ENCODE measurements at regions not wholly inside any gene's neighbourhood (a gene's known extent, or its start where the extent isn't known, plus 50 kb on each side); places are given as distances from the start of the nearest gene placed in this dataset.

DNA sequence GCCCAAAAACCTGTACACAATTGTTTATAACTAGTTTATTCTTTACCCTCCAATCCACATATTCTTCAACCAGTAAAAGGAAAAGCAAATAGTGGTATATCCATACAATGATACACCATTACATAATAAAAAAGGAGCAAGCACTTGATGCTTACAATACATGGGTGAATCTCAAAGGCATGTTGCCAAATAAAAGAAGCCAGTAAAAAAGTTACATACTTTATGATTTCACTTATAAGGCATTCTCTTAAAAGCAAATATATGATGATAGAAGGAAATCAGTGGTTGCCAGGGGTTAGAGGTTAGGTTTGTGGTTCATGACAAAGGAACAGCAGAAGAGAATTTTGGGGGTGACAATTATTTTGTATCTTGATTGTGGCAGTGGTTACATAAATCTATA is 896.1 kb upstream of the LCORL start:
- no peak for DNase-seq (ENCODE audit: low spot score in 2 of 2)
- no peaks in the 10 kb centered on the region for H3K4me1 ChIP-seq
- H3K27ac ChIP-seq = no peak overlapping the region
- TF ChIP-seq, protein P1, sequence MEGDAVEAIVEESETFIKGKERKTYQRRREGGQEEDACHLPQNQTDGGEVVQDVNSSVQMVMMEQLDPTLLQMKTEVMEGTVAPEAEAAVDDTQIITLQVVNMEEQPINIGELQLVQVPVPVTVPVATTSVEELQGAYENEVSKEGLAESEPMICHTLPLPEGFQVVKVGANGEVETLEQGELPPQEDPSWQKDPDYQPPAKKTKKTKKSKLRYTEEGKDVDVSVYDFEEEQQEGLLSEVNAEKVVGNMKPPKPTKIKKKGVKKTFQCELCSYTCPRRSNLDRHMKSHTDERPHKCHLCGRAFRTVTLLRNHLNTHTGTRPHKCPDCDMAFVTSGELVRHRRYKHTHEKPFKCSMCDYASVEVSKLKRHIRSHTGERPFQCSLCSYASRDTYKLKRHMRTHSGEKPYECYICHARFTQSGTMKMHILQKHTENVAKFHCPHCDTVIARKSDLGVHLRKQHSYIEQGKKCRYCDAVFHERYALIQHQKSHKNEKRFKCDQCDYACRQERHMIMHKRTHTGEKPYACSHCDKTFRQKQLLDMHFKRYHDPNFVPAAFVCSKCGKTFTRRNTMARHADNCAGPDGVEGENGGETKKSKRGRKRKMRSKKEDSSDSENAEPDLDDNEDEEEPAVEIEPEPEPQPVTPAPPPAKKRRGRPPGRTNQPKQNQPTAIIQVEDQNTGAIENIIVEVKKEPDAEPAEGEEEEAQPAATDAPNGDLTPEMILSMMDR (IDR thresholded peaks at IDR 0.05) = no peak
- H3K9me3 ChIP-seq = no peaks in the 10 kb centered on the region
- H3K4me3 ChIP-seq = no peak overlapping the region
- H3K27me3 ChIP-seq = no peaks in the 10 kb centered on the region
- no peaks in the 10 kb centered on the region for H3K36me3 ChIP-seq
- intact Hi-C loops (cut with DNase I) = no loop called here

DNA sequence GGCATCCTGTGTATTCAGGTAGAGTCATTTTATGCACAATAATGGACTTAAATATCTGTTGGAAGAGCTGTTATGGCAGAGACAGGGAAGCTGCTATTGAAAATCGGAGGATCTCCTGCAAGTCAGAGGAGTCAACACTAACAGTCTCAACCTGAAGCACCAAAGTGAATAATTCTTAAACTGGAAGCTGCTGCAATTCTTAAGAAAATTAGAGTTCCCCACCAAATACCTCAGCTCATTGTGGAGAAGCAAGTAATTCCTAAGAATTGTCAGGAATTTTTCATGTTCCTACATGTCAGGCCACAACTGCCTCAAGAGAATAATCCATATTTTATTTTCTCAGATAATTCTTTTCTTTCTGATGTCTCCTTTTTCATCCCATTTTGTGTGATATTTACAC is 892.6 kb upstream of the LCORL start:
- Histone ChIP-seq H3K27ac (no peak overlapping the region), H3K27me3 (no peaks in the 10 kb centered on the region), H3K9me3 (no peaks in the 10 kb centered on the region), H3K4me1 (no peaks in the 10 kb centered on the region), H3K36me3 (no peaks in the 10 kb centered on the region), H3K4me3 (no peak overlapping the region)
- DNase-seq (ENCODE audit: low spot score in 2 of 2) = no peak
- TF ChIP-seq, protein P1 (IDR thresholded peaks at IDR 0.05) = no peak
- intact Hi-C loops (cut with DNase I) = no loop called here

DNA sequence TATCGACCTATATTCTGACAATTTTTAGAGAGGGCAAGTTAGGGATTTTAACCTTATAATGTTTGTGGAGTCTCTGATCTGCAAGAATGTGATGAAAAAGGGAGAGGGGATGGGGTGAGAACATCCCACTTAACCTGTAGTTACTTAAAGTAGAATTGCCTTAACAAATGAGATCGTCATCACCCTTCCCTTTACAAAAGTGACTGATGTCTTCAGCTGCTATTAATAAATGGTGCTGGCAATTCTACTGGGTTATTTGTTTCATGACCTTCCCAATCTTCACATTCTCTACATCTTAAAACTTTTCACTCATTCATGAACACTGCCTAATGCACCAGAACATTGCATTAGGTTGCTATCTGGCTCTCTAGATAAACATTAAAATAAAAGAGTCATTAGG is 873.4 kb upstream of the LCORL start:
- Histone ChIP-seq H3K27me3 (no peaks in the 10 kb centered on the region), H3K36me3 (no peaks in the 10 kb centered on the region), H3K27ac (no peak overlapping the region), H3K4me1 (no peaks in the 10 kb centered on the region), H3K4me3 (no peak overlapping the region), H3K9me3 (no peaks in the 10 kb centered on the region)
- intact Hi-C loops (cut with DNase I) = no loop called here
- DNase-seq (ENCODE audit: low spot score in 2 of 2) = no peak
- TF ChIP-seq, protein P1 (IDR thresholded peaks at IDR 0.05) = no peak

DNA sequence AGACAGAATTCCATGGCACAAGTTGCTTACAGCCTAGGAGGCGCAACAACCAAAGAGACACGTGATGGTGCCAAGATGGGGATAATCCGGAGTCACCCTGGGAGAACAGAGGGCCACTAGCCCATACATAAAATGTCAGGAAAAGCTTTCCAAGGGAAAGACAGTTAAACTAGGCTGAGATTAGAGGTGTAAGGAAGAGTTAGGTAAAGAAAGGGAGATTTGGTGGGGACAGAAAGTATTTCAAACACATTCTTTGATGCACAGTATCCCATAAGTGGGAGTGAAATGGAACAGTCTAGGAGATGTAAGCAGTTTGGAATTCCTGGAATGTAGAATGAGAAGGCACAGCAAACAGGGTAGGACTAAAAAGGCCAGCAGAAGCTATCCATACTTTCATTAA is 860.9 kb upstream of the LCORL start:
- Histone ChIP-seq H3K27me3 (no peaks in the 10 kb centered on the region), H3K4me1 (no peaks in the 10 kb centered on the region), H3K36me3 (no peaks in the 10 kb centered on the region), H3K9me3 (no peaks in the 10 kb centered on the region), H3K27ac (no peak overlapping the region), H3K4me3 (no peak overlapping the region)
- intact Hi-C loops (cut with DNase I) = no loop called here
- TF ChIP-seq, protein P1 (IDR thresholded peaks at IDR 0.05) = no peak
- DNase-seq (ENCODE audit: low spot score in 2 of 2) = no peak

DNA sequence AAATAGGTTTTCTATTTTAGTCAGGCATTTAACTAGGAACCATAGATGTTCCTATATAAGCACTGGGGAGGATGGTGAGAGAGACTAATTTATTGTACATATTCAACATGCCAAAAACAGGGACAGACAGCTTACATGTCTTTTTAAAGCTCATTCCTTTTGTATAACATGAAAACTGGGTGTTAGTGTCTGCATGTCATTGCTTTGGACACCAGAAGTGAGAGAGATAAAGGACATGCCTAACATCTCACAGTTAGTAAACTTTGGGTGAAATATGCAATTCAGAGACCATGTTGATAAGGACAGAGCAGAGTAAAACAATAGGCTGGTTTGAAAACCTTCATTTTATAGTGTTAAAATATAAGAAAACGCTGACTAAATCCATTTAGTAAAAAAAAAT is 860.0 kb upstream of the LCORL start:
- H3K36me3 ChIP-seq = no peaks in the 10 kb centered on the region
- H3K4me3 ChIP-seq = no peak overlapping the region
- no peak overlapping the region for H3K27ac ChIP-seq
- DNase-seq (ENCODE audit: low spot score in 2 of 2) = no peak
- TF ChIP-seq, protein P1 (IDR thresholded peaks at IDR 0.05) = no peak
- intact Hi-C loops (cut with DNase I) = no loop called here
- H3K27me3 ChIP-seq = no peaks in the 10 kb centered on the region
- H3K9me3 ChIP-seq = no peaks in the 10 kb centered on the region
- H3K4me1 ChIP-seq = no peaks in the 10 kb centered on the region

DNA sequence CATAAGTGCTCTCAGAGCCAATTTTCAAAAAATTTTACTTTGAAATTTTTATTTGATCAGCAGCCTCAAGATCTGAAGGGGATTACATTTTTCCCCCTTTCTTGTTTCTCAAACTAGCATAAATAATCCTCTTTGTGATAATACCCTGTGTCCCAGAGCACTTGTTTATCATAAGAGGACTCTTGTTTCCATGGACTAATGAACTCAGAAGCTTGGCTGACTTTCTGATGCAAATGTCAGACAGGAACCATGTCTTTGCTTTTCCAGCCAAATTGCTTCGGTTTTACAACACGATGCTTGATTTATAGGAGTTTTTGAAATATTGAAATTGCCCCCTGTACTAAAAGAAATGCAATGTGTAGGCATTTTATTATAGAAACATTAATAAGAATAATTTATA is 859.3 kb upstream of the LCORL start:
- TF ChIP-seq, protein P1 (IDR thresholded peaks at IDR 0.05) = no peak
- no peak overlapping the region for H3K4me3 ChIP-seq
- H3K27ac ChIP-seq = no peak overlapping the region
- no peaks in the 10 kb centered on the region for H3K4me1 ChIP-seq
- H3K36me3 ChIP-seq = no peaks in the 10 kb centered on the region
- H3K27me3 ChIP-seq = no peaks in the 10 kb centered on the region
- intact Hi-C loops (cut with DNase I) = no loop called here
- H3K9me3 ChIP-seq = no peaks in the 10 kb centered on the region
- no peak for DNase-seq (ENCODE audit: low spot score in 2 of 2)

Measured in ascending aorta (tissue), 2 donors.